A673 (cell line): ENCODE measurements at regions not wholly inside any gene's neighbourhood (a gene's known extent, or its start where the extent isn't known, plus 50 kb on each side); places are given as distances from the start of the nearest gene placed in this dataset.
A peak's percentile ranks its signal among the peaks of the same experiment; 100 is the strongest.

Source experiments
- BruUV-seq: library from RNA; stranded (reverse); fragments of 400-500 nt; replicated peaks from 2 replicates; lab custom pipeline; 2021; lab: Mats Ljungman, UMichigan
- CTCF ChIA-PET: fragments of 300-600 bp; sonication (Branson Sonifier 250); formaldehyde crosslinking; loops from one replicate; lab custom pipeline; 2022; ENCODE audit warnings: antibody characterized with exemption; lab: Charles Lee
- POLR2A ChIA-PET: fragments of 300-600 bp; sonication (Branson Sonifier 250); formaldehyde crosslinking; loops from one replicate; lab custom pipeline; 2022; ENCODE audit warnings: antibody characterized with exemption; ENCODE audit not compliant: low non-redundant PET; lab: Charles Lee
- DNase-seq: peaks from one replicate; pipeline ENCODE4 v3.0.0-alpha.2; 2015; ENCODE audit warnings: low spot score
- H3K27ac ChIP-seq: fragments of 200-600 bp; sonication (generic); 2 replicates; pipeline ENCODE4 v1.5.1; 2016; ENCODE audit warnings: mixed run types, low read depth, mild to moderate bottlenecking, mixed read lengths, antibody characterized with exemption, low read length; ENCODE audit not compliant: poor library complexity, severe bottlenecking
- H3K27me3 ChIP-seq: fragments of 200-600 bp; sonication (generic); replicated peaks from 2 replicates; pipeline ENCODE4 v1.6.1; 2017; ENCODE audit warnings: mixed run types, low read depth, mild to moderate bottlenecking, mixed read lengths, antibody characterized with exemption, low read length; ENCODE audit not compliant: insufficient read depth, poor library complexity
- H3K36me3 ChIP-seq: fragments of 200-600 bp; sonication (generic); 2 replicates; pipeline ENCODE4 v1.6.1; 2016; ENCODE audit warnings: mixed run types, mild to moderate bottlenecking, mixed read lengths, antibody characterized with exemption, low read length; ENCODE audit not compliant: insufficient read depth, poor library complexity, severe bottlenecking
- H3K4me1 ChIP-seq: fragments of 200-600 bp; sonication (generic); 2 replicates; pipeline ENCODE4 v1.6.1; 2017; ENCODE audit warnings: mixed run types, mild to moderate bottlenecking, mixed read lengths, antibody characterized with exemption, low read length; ENCODE audit not compliant: insufficient read depth, poor library complexity, severe bottlenecking
- H3K4me3 ChIP-seq: fragments of 200-600 bp; sonication (generic); 2 replicates; pipeline ENCODE4 v1.5.1; 2016; ENCODE audit warnings: low read depth, mixed run types, mild to moderate bottlenecking, mixed read lengths, low read length; ENCODE audit not compliant: poor library complexity, severe bottlenecking
- H3K9me3 ChIP-seq: fragments of 200-600 bp; sonication (generic); 2 replicates; pipeline ENCODE4 v1.6.1; 2016; ENCODE audit warnings: mixed run types, low read depth, mild to moderate bottlenecking, mixed read lengths, antibody characterized with exemption, low read length; ENCODE audit not compliant: poor library complexity, severe bottlenecking
- EZH2 ChIP-seq: fragments of 200-600 bp; sonication (generic); IDR thresholded peaks from 2 replicates; pipeline ENCODE4 v1.6.1; 2017; ENCODE audit warnings: borderline replicate concordance, low read depth, mild to moderate bottlenecking, mixed read lengths, antibody characterized with exemption, low read length; ENCODE audit not compliant: poor library complexity, severe bottlenecking
- intact Hi-C: fragments of 100-400 bp; cut with micrococcal nuclease; formaldehyde crosslinking; loops from one replicate; pipeline ENCODE4 v1.10.0; 2022; ENCODE audit not compliant: unreplicated experiment
- TF ChIP-seq, protein P1 (sequence below): fragments of 300-800, 200-600 bp; sonication (generic); conservative IDR thresholded peaks from 2 replicates; pipeline ENCODE4 v1.5.1; 2017; ENCODE audit warnings: low read depth, mild to moderate bottlenecking, antibody characterized with exemption, low read length, moderate library complexity, mixed read lengths

GRCh38 chr12:28104316-28104715 is 85.9 kb upstream of the CCDC91 start:
- intact Hi-C loops = no loop called here
- POLR2A ChIA-PET = no interaction called here
- Histone ChIP-seq H3K9me3 (no peaks in the 10 kb centered on the region), H3K27ac (no peak overlapping the region), H3K36me3 (no peaks in the 10 kb centered on the region), H3K4me1 (peaks cover 37% of the 10 kb centered on the region), H3K4me3 (no peak overlapping the region), H3K27me3 (no peaks in the 10 kb centered on the region)
- CTCF ChIA-PET = no interaction called here
- DNase-seq = no peak
- TF ChIP-seq EZH2 = no peak
- TF ChIP-seq, protein P1, sequence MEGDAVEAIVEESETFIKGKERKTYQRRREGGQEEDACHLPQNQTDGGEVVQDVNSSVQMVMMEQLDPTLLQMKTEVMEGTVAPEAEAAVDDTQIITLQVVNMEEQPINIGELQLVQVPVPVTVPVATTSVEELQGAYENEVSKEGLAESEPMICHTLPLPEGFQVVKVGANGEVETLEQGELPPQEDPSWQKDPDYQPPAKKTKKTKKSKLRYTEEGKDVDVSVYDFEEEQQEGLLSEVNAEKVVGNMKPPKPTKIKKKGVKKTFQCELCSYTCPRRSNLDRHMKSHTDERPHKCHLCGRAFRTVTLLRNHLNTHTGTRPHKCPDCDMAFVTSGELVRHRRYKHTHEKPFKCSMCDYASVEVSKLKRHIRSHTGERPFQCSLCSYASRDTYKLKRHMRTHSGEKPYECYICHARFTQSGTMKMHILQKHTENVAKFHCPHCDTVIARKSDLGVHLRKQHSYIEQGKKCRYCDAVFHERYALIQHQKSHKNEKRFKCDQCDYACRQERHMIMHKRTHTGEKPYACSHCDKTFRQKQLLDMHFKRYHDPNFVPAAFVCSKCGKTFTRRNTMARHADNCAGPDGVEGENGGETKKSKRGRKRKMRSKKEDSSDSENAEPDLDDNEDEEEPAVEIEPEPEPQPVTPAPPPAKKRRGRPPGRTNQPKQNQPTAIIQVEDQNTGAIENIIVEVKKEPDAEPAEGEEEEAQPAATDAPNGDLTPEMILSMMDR = no peak
- no TSS peak for BruUV-seq

GRCh38 chr12:28104903-28105864 is 85.1 kb upstream of the CCDC91 start:
- POLR2A ChIA-PET = no interaction called here
- intact Hi-C loops = no loop called here
- Histone ChIP-seq H3K27me3 (no peaks in the 10 kb centered on the region), H3K4me3 (no peak overlapping the region), H3K36me3 (no peaks in the 10 kb centered on the region), H3K9me3 (no peaks in the 10 kb centered on the region), H3K27ac (no peak overlapping the region), H3K4me1 (peaks cover 31% of the 10 kb centered on the region)
- no peak for TF ChIP-seq EZH2
- TF ChIP-seq, protein P1 = no peak
- BruUV-seq = no TSS peak
- CTCF ChIA-PET = no interaction called here
- peak; percentile 75 for DNase-seq

DNA sequence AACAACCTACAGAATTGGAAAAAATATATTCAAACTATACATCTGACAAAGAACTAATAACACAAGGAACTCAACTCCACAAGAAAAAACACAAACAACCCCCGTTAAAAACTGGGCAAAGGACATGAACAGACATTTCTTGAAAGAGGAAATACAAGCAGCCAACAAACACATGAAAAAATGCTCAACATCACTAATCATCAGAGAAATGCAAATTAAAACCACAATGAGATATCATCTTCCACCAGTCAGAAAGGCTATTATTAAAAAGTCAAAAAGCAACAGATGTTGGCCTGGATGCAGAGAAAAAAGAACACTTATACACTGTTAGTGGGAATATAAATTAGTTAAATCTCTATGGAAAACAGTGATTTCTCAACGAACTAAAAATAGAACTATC is 82.6 kb upstream of the CCDC91 start:
- no peaks in the 10 kb centered on the region for H3K27me3 ChIP-seq
- CTCF ChIA-PET = no interaction called here
- intact Hi-C loops = no loop called here
- no peak for TF ChIP-seq EZH2
- TF ChIP-seq, protein P1 = no peak
- POLR2A ChIA-PET = interaction anchor here (0.7 kb wide), 1 partner anchor 92 kb away, joined by 3 read pairs; no protein-coding TSS in a partner anchor
- H3K4me3 ChIP-seq = no peak overlapping the region
- BruUV-seq = no TSS peak
- peaks cover 5% of the 10 kb centered on the region for H3K9me3 ChIP-seq
- peaks cover 31% of the 10 kb centered on the region for H3K4me1 ChIP-seq
- H3K27ac ChIP-seq = no peak overlapping the region
- DNase-seq = no peak
- no peaks in the 10 kb centered on the region for H3K36me3 ChIP-seq
